HG02885 (cell line): ENCODE measurements at regions not wholly inside any gene's neighbourhood (a gene's known extent, or its start where the extent isn't known, plus 50 kb on each side); places are given as distances from the start of the nearest gene placed in this dataset.

Experiments
- ATAC-seq: cut with Tn5 transposase; IDR thresholded peaks from one replicate; pipeline ENCODE4 v1.9.1; 2021; ENCODE audit warnings: mild to moderate bottlenecking; ENCODE audit not compliant: unreplicated experiment, poor library complexity

GRCh38 chr5:60223342-60223741, 329.8 kb upstream of the PDE4D start:
- no peak for ATAC-seq

- no peak for ATAC-seq
Observed at GRCh38 chr5:60219921-60220320, 326.4 kb upstream of the PDE4D start.

- ATAC-seq, result peak; percentile 68
Observed at GRCh38 chr5:60210810-60211209, 317.3 kb upstream of the PDE4D start.

- ATAC-seq, result no peak
Observed at GRCh38 chr5:60209146-60209840, 315.8 kb upstream of the PDE4D start.

- no peak for ATAC-seq
Observed at GRCh38 chr5:60208716-60209115, 315.2 kb upstream of the PDE4D start.

GRCh38 chr5:60207040-60207439, 313.5 kb upstream of the PDE4D start:
- peak; percentile 96 for ATAC-seq

- ATAC-seq, result no peak
Observed at GRCh38 chr5:60206234-60206633, 312.7 kb upstream of the PDE4D start.

GRCh38 chr5:60205071-60205470, 311.5 kb upstream of the PDE4D start:
- no peak for ATAC-seq

- no peak for ATAC-seq
Observed at GRCh38 chr5:60196385-60197113, 303.0 kb upstream of the PDE4D start.

GRCh38 chr5:60195551-60195950, 302.0 kb upstream of the PDE4D start:
- ATAC-seq, result no peak

GRCh38 chr5:60195083-60195482, 301.6 kb upstream of the PDE4D start:
- no peak for ATAC-seq

- ATAC-seq, result no peak
Observed at GRCh38 chr5:60185231-60186099, 291.9 kb upstream of the PDE4D start.

GRCh38 chr5:60184606-60185005, 291.1 kb upstream of the PDE4D start:
- no peak for ATAC-seq

- ATAC-seq, result no peak
Observed at GRCh38 chr5:60183881-60184280, 290.4 kb upstream of the PDE4D start.

- ATAC-seq, result no peak
Observed at GRCh38 chr5:60178101-60178500, 284.6 kb upstream of the PDE4D start.

- ATAC-seq, result no peak
Observed at GRCh38 chr5:60177596-60177995, 284.1 kb upstream of the PDE4D start.

GRCh38 chr5:60173667-60174066, 280.1 kb upstream of the PDE4D start:
- ATAC-seq, result no peak

- no peak for ATAC-seq
Observed at GRCh38 chr5:60163762-60164161, 270.2 kb upstream of the PDE4D start.

- ATAC-seq, result no peak
Observed at GRCh38 chr5:60162441-60162840, 268.9 kb upstream of the PDE4D start.

- peak; percentile 75 for ATAC-seq
Observed at GRCh38 chr5:60161340-60161934, 267.9 kb upstream of the PDE4D start.

- ATAC-seq, result no peak
Observed at GRCh38 chr5:60149081-60149480, 255.6 kb upstream of the PDE4D start.
